SK-N-SH treated with all-trans-retinoic acid at 6 μM for 48 hours (cell line): ENCODE measurements at regions not wholly inside any gene's neighbourhood (a gene's known extent, or its start where the extent isn't known, plus 50 kb on each side); places are given as distances from the start of the nearest gene placed in this dataset.
A peak's percentile ranks its signal among the peaks of the same experiment; 100 is the strongest.

Experiments used
- ATAC-seq: fragments of 200-7000 bp; cut with Tn5 transposase; 3 replicates; pipeline ENCODE4 v1.9.1; 2020; ENCODE audit warnings: mild to moderate bottlenecking, moderate library complexity
- ARNTL ChIP-seq: fragments of 450-650 bp; formaldehyde crosslinking; IDR thresholded peaks from 2 replicates; pipeline ENCODE4 v1.5.0; 2020; ENCODE audit warnings: low read depth, mild to moderate bottlenecking, moderate library complexity, borderline replicate concordance
- BACH2 ChIP-seq: fragments of 250-450 bp; sonication (Bioruptor Pico); IDR thresholded peaks from 2 replicates; pipeline ENCODE4 v1.9.0; 2021; ENCODE audit warnings: mild to moderate bottlenecking, borderline replicate concordance
- CSDC2 ChIP-seq: fragments of 250-450 bp; sonication (Bioruptor Pico); IDR thresholded peaks from 2 replicates; pipeline ENCODE4 v1.5.0; 2020; ENCODE audit warnings: mild to moderate bottlenecking, moderate library complexity
- ESRRG ChIP-seq: fragments of 250-450 bp; sonication (Bioruptor Pico); IDR thresholded peaks from 2 replicates; pipeline ENCODE4 v1.6.1; 2021; ENCODE audit warnings: mild to moderate bottlenecking
- GLIS3 ChIP-seq: fragments of 250-450 bp; sonication (Bioruptor Pico); IDR thresholded peaks from 2 replicates; pipeline ENCODE4 v1.5.0; 2020; ENCODE audit warnings: mild to moderate bottlenecking, moderate library complexity
- ISL1 ChIP-seq: fragments of 250-450 bp; sonication (Bioruptor Pico); IDR thresholded peaks from 2 replicates; pipeline ENCODE4 v2.1.2; 2022; ENCODE audit warnings: mild to moderate bottlenecking, moderate library complexity
- OSR1 ChIP-seq: fragments of 250-450 bp; sonication (Bioruptor Pico); IDR thresholded peaks from 2 replicates; pipeline ENCODE4 v1.8.0; 2022; ENCODE audit warnings: moderate library complexity, mild to moderate bottlenecking, inconsistent platforms
- PPARA ChIP-seq: fragments of 250-450 bp; sonication (Bioruptor Pico); IDR thresholded peaks from 2 replicates; pipeline ENCODE4 v1.5.0; 2020; ENCODE audit warnings: mild to moderate bottlenecking, borderline replicate concordance
- RARB ChIP-seq: fragments of 250-450 bp; sonication (Bioruptor Pico); IDR thresholded peaks from 2 replicates; pipeline ENCODE4 v1.8.0; 2021; ENCODE audit warnings: mild to moderate bottlenecking, moderate library complexity
- SNAI2 ChIP-seq: fragments of 250-450 bp; sonication (Bioruptor Pico); IDR thresholded peaks from 2 replicates; pipeline ENCODE4 v1.5.0; 2020; ENCODE audit warnings: mild to moderate bottlenecking, moderate library complexity
- TOX ChIP-seq: fragments of 250-450 bp; sonication (Bioruptor Pico); IDR thresholded peaks from 2 replicates; pipeline ENCODE4 v1.8.0; 2021; ENCODE audit warnings: mild to moderate bottlenecking, moderate library complexity, borderline replicate concordance
- ZC3H10 ChIP-seq: fragments of 250-450 bp; sonication (Bioruptor Pico); IDR thresholded peaks from 2 replicates; pipeline ENCODE4 v1.5.1; 2021; ENCODE audit warnings: mild to moderate bottlenecking, moderate library complexity
- ZFP3 ChIP-seq: fragments of 250-450 bp; sonication (Bioruptor Pico); IDR thresholded peaks from 2 replicates; pipeline ENCODE4 v1.5.0; 2020; ENCODE audit warnings: mild to moderate bottlenecking, moderate library complexity
- ZFP30 ChIP-seq: fragments of 450-650 bp; formaldehyde crosslinking; IDR thresholded peaks from 2 replicates; pipeline ENCODE4 v1.5.0; 2022; ENCODE audit warnings: mild to moderate bottlenecking, moderate library complexity
- ZNF70 ChIP-seq: fragments of 450-650 bp; formaldehyde crosslinking; IDR thresholded peaks from 2 replicates; pipeline ENCODE4 v1.5.0; 2020; ENCODE audit warnings: mild to moderate bottlenecking, moderate library complexity
- ZNF8 ChIP-seq: fragments of 450-650 bp; formaldehyde crosslinking; IDR thresholded peaks from 2 replicates; pipeline ENCODE4 v1.5.0; 2020; ENCODE audit warnings: mild to moderate bottlenecking, moderate library complexity
- TF ChIP-seq, protein P1 (sequence below): fragments of 250-450 bp; sonication (Bioruptor Pico); IDR thresholded peaks from 2 replicates; pipeline ENCODE4 v1.5.1; 2020; ENCODE audit warnings: low read depth, mild to moderate bottlenecking, moderate library complexity
- TF ChIP-seq, protein P2 (sequence below): fragments of 250-450 bp; sonication (Bioruptor Pico); IDR thresholded peaks from 2 replicates; pipeline ENCODE4 v1.8.0; 2021; ENCODE audit warnings: low read depth, mild to moderate bottlenecking, moderate library complexity, borderline replicate concordance
- TF ChIP-seq, protein P3 (sequence below): fragments of 250-450 bp; sonication (Bioruptor Pico); IDR thresholded peaks from 2 replicates; pipeline ENCODE4 v1.5.1; 2021; ENCODE audit warnings: mild to moderate bottlenecking, moderate library complexity

DNA sequence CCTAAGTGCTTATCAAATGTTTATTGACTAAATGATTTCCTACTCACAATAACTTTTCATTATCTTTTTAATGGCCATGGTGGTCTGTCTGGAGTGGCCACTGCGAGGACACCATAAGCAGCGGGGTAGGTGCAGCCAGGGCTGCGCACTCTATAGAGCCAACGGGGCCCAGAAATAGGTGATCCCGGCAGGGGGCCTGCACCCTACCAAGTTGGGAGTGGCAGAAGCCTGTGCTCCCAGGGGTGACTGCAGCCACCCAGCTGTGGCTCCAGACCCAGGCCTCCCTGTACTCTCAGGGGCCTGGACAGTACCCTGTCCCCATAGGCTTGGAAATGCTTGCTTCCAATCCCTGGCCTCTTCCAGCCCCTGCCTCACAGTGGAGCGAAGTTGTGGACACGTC lies 426.4 kb upstream of the FAT3 start (continued):
- TF ChIP-seq, protein P1, sequence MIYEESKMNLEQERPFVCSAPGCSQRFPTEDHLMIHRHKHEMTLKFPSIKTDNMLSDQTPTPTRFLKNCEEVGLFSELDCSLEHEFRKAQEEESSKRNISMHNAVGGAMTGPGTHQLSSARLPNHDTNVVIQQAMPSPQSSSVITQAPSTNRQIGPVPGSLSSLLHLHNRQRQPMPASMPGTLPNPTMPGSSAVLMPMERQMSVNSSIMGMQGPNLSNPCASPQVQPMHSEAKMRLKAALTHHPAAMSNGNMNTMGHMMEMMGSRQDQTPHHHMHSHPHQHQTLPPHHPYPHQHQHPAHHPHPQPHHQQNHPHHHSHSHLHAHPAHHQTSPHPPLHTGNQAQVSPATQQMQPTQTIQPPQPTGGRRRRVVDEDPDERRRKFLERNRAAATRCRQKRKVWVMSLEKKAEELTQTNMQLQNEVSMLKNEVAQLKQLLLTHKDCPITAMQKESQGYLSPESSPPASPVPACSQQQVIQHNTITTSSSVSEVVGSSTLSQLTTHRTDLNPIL: no peak
- no peak for TF ChIP-seq BACH2 (CRISPR knock-in tag)
- TF ChIP-seq OSR1: no peak
- no peak for TF ChIP-seq ZFP3 (CRISPR knock-in tag)
- no peak for TF ChIP-seq GLIS3
- no peak for TF ChIP-seq ARNTL (CRISPR knock-in tag)
- TF ChIP-seq ZC3H10 (CRISPR knock-in tag): no peak
- TF ChIP-seq PPARA (CRISPR knock-in tag): no peak
- no peak for TF ChIP-seq RARB (CRISPR knock-in tag)
- TF ChIP-seq ZNF8 (CRISPR knock-in tag): no peak
- TF ChIP-seq, protein P2, sequence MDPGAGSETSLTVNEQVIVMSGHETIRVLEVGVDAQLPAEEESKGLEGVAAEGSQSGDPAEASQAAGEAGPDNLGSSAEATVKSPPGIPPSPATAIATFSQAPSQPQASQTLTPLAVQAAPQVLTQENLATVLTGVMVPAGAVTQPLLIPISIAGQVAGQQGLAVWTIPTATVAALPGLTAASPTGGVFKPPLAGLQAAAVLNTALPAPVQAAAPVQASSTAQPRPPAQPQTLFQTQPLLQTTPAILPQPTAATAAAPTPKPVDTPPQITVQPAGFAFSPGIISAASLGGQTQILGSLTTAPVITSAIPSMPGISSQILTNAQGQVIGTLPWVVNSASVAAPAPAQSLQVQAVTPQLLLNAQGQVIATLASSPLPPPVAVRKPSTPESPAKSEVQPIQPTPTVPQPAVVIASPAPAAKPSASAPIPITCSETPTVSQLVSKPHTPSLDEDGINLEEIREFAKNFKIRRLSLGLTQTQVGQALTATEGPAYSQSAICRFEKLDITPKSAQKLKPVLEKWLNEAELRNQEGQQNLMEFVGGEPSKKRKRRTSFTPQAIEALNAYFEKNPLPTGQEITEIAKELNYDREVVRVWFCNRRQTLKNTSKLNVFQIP (CRISPR knock-in tag): no peak
- TF ChIP-seq SNAI2 (CRISPR knock-in tag): no peak
- TF ChIP-seq, all 23 proteins: peak for 0

DNA sequence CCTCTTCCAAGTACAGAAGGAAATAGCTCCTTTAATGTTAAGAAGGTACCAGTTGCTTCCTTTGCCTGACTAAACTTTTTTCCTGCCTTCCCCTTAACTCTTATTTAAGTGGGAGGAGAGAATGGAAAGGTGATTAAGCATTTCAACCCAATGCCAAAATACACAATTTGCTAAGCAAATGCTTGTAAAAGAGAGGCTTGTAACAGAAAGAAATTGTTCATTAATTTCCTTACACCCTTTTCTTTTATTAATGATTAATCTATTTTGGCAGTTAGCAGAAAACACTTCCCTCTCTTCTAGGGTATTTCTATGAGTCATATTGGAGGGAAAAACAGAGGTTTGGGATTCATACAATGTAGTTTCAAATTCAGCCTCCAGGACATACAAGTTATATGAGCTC lies 427.6 kb upstream of the FAT3 start:
- TF ChIP-seq, protein P1: no peak
- no peak for TF ChIP-seq ISL1 (CRISPR knock-in tag)
- TF ChIP-seq, protein P2 (CRISPR knock-in tag): no peak
- TF ChIP-seq TOX (CRISPR knock-in tag): no peak
- TF ChIP-seq ESRRG (CRISPR knock-in tag): no peak
- no peak for TF ChIP-seq CSDC2 (CRISPR knock-in tag)
- no peak for TF ChIP-seq OSR1
- no peak for TF ChIP-seq ZNF70
- no peak for TF ChIP-seq ZNF8 (CRISPR knock-in tag)
- no peak for TF ChIP-seq GLIS3
- no peak for TF ChIP-seq BACH2 (CRISPR knock-in tag)
- no peak for TF ChIP-seq RARB (CRISPR knock-in tag)
- TF ChIP-seq, all 23 proteins: peak for 0
- no peak for ATAC-seq

DNA sequence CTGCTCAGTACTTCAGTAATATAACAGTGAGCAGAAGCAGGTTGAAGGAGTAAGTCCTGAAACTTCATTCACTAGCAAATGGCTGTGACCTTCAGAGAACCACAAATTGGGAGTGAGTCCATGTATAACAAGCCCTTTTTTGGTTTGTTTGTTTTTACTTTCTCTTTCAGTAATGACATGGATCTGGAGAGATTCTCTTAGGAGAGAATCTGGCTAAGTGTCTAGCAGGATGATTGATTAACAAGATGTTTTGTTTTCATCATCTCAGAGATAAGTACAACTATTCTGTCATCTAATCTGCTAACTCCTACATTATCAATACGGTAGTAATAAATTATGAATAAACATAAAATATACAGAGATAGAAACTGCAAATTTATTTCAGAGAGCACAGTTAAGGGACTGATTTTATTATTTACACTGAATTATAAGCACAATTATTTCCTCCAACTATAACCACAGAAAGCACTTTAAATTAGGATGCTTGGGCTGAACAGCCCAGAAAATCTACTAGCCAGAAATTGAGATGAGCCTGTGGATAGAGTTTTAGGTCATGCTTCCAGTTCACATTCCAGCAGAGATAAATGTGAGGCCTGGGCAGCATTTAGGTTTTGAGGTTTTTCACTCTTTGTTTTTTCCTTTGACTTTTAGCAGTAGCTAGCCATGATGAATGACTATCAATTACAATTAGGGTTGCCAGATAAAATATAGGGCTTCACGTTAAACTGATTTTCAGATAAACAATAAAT lies 429.3 kb upstream of the FAT3 start:
- no peak for TF ChIP-seq OSR1
- no peak for TF ChIP-seq PPARA (CRISPR knock-in tag)
- TF ChIP-seq ZNF8 (CRISPR knock-in tag): no peak
- TF ChIP-seq, protein P3, sequence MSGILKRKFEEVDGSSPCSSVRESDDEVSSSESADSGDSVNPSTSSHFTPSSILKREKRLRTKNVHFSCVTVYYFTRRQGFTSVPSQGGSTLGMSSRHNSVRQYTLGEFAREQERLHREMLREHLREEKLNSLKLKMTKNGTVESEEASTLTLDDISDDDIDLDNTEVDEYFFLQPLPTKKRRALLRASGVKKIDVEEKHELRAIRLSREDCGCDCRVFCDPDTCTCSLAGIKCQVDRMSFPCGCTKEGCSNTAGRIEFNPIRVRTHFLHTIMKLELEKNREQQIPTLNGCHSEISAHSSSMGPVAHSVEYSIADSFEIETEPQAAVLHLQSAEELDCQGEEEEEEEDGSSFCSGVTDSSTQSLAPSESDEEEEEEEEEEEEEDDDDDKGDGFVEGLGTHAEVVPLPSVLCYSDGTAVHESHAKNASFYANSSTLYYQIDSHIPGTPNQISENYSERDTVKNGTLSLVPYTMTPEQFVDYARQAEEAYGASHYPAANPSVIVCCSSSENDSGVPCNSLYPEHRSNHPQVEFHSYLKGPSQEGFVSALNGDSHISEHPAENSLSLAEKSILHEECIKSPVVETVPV (CRISPR knock-in tag): no peak
- peak; percentile 56 for TF ChIP-seq ISL1 (CRISPR knock-in tag)
- no peak for TF ChIP-seq ESRRG (CRISPR knock-in tag)
- TF ChIP-seq, protein P1: no peak
- ATAC-seq: no peak

DNA sequence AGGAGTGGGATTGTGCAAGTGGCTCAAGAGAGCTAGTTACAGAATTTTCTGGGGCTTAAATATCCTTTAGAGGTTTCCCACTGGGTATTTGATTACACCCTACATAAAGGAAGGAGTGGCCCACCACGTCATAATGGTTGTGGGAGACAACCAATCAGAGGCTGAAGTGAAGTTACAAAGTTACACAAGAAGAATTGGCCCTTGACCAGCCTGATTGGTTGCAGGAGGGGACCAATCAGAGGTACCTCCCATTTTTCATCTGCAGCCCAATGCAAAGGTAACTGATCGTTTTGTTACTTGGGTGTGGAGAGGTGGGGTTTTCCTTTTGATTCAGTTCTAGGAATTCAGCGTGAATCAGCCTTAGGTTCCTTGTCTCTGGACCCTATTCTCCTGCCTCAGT lies 430.5 kb upstream of the FAT3 start:
- TF ChIP-seq ZC3H10 (CRISPR knock-in tag): no peak
- no peak for TF ChIP-seq RARB (CRISPR knock-in tag)
- TF ChIP-seq ZFP30 (CRISPR knock-in tag): no peak
- TF ChIP-seq ZNF8 (CRISPR knock-in tag): no peak
- no peak for TF ChIP-seq ZNF70
- TF ChIP-seq, protein P1: no peak
- no peak for TF ChIP-seq ZFP3 (CRISPR knock-in tag)
- no peak for TF ChIP-seq BACH2 (CRISPR knock-in tag)
- no peak for ATAC-seq
